GM18505 (cell line): ENCODE measurements at regions not wholly inside any gene's neighbourhood (a gene's known extent, or its start where the extent isn't known, plus 50 kb on each side); places are given as distances from the start of the nearest gene placed in this dataset.

ENCODE experiments used
- ATAC-seq: cut with Tn5 transposase; IDR thresholded peaks from one replicate; pipeline ENCODE4 v1.9.1; 2021; ENCODE audit not compliant: unreplicated experiment
- POLR2A ChIP-seq: IDR thresholded peaks from 4 replicates; pipeline ENCODE4 v1.6.1; 2011; ENCODE audit warnings: borderline replicate concordance; ENCODE audit not compliant: insufficient read depth, insufficient read length; ENCODE audit errors: extremely low read depth

DNA sequence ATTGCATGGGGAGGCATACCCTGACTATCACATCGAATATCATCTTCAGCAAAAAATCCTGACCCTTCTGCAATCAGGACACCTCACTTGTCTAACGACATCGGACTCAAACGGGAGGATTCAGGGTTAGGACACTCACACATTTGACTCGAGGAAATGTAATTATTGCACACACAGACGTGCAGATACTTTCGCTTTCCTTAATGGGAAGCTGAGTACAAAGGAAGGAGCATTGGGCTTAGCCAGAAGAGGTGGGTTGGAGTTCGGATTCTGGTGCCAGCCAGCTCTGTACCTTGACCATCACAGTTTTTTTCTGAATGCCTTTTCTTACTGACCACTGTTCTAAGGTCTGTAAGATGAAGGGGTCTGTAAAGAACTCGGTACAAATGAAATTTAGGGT is 260.4 kb downstream of the GALC start:
- no peak for TF ChIP-seq POLR2A
- ATAC-seq, result no peak

DNA sequence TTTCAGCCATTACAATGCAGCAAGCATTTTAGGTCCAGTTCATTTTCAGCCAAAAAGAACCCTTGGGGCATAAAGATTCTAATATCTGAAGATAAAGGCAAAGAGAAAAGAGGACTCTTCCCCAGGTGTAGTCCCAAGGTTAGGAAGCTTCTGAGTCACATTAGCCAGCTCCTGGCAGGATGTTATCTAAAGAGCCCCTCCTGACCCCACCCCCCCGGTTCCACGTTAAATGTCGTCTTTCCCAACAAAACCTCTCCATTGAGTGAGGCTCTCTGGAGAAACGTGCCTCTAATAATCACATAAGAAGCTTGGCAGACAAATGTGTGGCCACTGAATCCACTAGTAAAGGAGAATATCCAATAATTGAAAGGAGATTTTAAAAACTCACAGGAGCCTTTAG is 267.7 kb downstream of the GALC start:
- no peak for ATAC-seq
- TF ChIP-seq POLR2A, result no peak

DNA sequence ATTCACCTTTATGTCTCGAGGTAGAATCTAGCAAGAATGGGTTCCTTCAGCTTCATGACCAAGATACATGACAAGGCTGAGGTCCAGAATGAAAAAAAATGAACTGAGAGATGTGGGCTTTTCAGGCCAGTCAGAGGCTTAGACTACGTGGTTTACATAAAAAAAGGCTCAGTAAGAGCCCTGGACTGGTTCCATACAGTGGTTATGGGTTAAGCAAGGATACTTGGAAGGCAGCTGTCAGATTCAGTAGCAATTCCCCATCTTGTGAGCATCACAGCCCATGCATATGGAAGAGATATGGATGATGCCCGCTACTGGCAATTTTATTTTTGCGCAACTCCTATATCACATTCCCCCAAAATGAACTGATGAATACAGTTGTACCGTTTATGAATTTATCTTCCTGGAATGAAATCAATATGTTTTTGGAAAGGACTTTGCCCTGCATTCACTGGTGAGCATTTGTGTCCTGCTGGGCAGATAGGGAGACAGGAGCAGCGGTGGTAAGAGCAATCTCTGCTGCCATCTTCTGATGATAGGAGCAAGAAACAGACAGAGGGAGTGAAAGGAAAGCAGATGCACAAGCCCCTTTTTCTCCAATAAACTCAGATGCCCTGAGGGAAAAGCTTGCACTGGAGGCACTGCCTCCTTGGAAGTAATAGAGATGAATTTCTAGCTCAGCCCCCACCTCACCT is 280.4 kb downstream of the GALC start:
- no peak for TF ChIP-seq POLR2A
- no peak for ATAC-seq

DNA sequence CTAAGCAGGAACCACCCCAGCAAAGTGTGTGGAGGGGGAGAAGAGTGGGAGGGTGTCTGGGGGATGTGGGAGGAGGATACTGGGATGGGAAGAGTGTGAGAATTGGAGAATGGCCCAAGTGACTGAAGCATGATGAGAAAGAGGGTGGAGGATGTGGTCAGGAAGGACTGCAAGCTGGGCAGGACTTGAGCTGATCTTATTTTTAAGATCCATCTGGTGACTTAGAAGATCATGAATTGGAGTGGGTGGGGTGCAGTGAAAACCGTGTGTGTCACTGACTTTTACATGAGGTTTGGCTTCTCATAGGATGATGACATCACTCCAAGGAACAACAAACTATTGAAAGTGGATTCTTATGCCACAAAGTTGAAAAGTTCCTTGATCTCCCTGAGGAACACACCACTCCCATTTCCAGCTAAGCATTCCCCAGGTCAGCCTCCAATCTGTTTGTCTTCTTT is 287.5 kb downstream of the GALC start:
- ATAC-seq, result no peak
- no peak for TF ChIP-seq POLR2A

DNA sequence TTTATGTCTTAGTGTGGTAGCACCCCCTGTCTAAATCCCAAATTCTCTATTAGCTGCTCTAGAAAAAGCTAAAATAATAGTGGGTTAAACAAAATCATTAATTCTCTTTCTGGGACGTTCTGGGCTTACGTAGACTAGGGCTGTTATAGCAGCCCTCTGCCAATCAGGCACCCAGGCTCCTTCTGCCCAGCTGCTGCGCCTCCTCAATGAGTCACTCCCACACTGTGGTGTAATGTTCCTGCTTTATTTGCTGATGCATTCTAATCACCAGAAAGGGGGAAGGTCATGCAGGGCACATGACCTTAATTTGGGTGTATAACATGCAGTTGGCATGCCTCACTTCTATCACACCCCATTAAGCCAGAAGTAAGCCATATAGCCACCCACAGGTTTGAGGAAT is 294.5 kb downstream of the GALC start:
- ATAC-seq, result no peak
- no peak for TF ChIP-seq POLR2A

DNA sequence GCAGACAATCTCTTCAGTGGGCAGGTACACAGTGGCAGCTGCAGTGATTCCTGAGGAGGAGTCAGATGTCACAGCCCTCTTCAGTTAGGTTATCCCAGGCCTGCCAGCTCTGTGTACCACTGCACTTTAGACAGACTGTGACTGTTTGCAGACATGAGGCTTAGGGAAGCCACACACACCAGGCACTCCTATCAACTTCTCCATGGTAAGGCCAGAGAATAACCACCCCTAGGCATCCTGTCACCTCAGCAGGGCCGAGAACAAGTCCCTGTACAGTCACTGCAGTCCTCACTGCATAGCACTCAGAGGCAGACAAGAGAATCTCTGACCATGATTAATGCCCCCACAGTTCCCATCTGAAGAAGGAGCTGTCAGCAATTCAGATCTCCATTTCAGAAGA is 296.5 kb downstream of the GALC start:
- TF ChIP-seq POLR2A, result no peak
- ATAC-seq, result no peak

DNA sequence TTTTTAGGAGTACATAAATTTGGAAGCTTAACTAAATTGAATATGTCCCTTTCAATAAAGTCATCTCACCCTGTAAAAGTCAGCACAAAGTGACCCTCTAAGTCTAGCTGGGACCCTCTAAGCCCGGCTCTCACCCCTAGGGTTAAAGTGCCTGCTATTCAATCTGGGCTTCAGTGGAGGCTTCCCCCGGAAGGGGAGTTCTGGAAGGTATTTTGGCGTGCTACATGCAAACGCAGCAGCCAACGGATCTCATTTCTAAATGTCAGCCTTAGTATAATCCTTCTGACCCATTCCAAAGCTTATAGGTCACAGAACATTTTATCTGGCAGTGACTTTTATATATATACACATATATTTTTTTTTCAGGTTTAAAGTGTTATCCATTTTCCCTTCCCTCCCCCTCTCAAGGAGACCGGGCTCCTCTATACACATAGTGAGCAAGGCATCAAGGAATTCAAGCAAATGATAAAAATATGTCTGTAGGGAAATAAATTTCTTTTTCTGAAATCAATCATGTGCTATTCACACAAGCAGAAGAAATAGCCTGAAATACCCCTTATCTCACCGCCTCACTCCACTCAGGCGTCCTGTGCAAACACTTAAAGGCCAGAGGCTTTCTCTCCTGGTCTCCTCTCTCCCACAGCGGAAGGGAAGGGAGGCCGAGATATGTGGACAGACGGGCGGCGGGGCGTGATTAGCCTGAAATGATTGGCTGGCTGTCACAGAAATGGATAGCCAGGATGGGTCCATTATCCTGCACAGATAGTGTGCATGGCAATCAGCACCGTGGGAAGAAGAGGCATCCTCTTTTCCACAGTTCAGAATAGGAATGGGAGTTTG is 301.7 kb downstream of the GALC start:
- ATAC-seq, result no peak
- TF ChIP-seq POLR2A, result no peak

DNA sequence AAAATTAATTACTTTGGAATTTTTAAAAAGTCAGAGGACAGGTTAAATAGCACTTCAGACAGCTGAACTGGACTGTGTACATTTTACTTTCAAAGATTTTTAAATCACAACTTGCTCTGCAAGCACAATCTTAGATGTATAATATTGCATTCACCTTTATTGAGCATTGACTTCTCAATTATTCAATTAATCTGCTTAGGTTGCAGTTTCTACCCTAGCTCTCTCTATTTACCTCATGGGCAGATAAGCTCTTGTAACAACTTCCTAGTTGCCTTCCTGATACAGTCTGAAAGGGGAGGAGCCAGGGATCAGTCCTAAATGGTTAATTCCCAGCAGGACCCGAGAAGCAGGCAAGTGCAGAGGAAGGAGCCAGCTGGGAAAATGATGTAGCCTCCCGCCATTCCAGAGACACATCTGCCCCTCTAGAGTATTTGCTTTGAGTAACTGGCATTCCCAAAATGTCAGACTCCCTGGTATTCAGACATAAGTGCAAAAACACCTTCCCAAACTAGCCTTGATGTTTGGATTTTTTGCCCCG is 302.8 kb downstream of the GALC start:
- TF ChIP-seq POLR2A, result no peak
- no peak for ATAC-seq

DNA sequence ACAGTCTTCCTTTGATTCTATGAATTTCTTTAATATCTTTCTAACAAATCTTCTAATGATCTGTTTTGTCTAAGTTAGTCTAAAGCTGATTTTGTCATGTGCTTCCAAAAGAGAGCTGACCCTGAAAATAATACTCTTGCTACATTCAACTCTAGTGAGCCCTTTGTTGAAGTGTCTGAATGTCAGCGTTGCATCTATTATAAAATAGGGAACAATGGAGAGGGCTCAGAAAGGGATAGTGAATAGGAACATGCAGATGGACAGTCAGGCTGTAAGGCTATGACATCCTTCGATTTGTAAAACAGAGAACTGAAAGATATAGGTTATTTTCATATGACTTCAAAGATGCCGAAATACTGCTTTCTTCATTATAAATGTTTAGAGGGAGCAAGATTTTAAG is 304.5 kb downstream of the GALC start:
- no peak for ATAC-seq
- TF ChIP-seq POLR2A, result no peak

DNA sequence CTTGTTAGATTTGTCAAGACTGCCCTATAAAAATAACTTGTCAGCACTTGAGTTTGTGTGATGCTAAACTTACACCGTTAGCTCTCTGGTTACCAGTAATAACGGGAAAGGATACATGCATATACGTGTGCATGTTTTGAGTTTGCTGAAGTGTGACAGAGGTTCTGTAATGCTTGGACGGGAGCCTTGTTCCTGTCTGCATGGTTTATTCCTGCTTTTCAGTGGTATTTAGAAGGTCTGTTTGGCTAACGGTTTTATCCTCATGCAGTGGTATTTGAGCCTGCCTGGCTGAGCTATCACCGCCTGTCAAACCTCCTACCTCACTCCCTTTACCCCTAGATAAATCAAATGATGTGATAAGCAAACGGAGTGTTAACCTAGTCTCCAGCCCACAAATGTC is 305.6 kb downstream of the GALC start:
- TF ChIP-seq POLR2A, result no peak
- ATAC-seq, result no peak

DNA sequence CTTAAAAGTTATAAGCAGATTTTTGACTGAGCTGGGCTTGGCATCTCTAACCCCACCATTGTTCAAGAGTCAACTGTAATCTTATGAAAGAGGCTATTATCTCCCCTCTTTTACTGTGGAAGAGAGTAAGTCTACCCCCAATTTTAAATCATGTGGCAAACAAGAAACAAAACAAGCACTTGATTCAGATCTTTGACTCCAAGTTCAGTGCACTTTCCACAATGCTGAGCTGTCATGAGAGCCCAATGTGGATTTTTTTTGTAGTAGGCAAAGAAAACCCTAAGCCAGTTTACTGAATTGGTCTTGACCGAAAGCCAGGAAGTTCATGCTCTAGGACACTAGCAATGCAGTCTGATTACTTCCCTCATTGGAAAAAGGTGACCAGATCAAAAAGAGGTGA is 306.2 kb downstream of the GALC start:
- TF ChIP-seq POLR2A, result no peak
- ATAC-seq, result no peak

DNA sequence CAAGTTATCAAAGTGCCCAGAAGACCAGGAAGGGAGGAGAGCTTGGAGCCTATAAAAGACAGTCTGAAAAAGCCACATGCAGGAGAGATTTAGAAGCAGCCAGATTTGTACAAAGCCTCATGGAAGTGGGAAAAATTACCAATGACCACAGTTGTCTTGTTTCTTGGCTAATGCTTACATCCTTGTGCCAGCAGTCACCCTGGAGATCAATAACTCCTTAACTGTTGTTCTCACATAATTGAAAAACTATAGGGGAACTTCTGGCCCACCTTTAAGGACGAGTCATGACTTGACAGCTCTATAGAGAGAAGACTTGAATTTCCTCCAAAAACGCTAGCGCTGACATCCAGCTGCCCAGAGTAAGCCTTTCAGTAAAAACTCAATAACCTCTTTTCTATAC is 313.1 kb downstream of the GALC start:
- no peak for ATAC-seq
- no peak for TF ChIP-seq POLR2A

DNA sequence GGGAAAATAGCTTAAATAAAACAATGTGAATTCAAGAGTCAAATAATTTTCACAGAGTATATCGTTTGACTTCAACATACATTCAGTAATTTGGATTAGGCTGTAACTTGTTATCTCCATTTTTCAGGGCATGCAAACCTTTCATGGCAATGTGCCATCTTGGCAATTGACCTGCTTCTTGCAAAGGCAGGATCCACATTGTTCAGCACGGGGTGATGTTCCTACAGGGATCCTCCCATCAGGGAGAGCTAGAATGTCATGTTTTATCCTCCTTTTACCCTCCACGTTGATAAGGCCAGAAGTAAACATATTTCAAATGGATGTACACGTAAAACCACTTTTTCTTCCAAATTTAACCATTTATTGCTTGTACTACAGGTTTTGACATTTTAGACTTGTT is 314.4 kb downstream of the GALC start:
- ATAC-seq, result no peak
- no peak for TF ChIP-seq POLR2A
